ENCODE measurements at regions not wholly inside any gene's neighbourhood (a gene's known extent, or its start where the extent isn't known, plus 50 kb on each side); places are given as distances from the start of the nearest gene placed in this dataset.

DNA sequence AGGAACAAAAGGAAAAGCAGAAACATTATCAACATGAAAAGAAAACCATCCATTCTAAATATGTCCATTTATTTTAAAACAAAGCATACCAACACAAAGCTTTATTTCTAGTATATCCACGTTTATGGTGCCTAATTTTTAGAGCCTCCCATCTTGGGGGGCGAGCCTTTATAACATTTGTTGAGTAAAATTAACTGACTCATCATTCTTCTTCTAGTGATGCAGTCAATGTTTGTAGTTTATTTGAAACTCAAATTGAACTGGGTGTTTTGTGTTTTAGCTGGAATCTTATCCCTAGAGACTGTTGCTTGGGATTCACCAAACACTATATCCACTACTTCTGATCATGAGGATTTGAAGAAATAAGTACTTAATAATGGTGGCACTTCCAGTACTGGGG lies 366.4 kb upstream of the NPVF start:
- Histone ChIP-seq H3K36me3 (ENCODE audit: insufficient read depth, low read length, poor library complexity, severe bottlenecking) (no peaks in the 10 kb centered on the region), H3K27me3 (replicated peaks; ENCODE audit: insufficient read depth, low read depth, low read length, poor library complexity) (peaks cover 30% of the 10 kb centered on the region), H3K27ac (ENCODE audit: low read depth, low read length, poor library complexity, severe bottlenecking) (no peak overlapping the region), H3K4me3 (ENCODE audit: low read depth, low read length, poor library complexity, severe bottlenecking) (no peak overlapping the region), H3K4me1 (ENCODE audit: insufficient read depth, low read length, poor library complexity, severe bottlenecking) (no peaks in the 10 kb centered on the region), H3K9me3 (ENCODE audit: low read depth, low read length, poor library complexity, severe bottlenecking) (no peaks in the 10 kb centered on the region)
- ChIA-PET POLR2A (ENCODE audit: low non-redundant PET) (no interaction called here), CTCF (no interaction called here)
- intact Hi-C loops (cut with micrococcal nuclease; ENCODE audit: unreplicated experiment) = no loop called here
- no TSS peak for BruUV-seq (replicated peaks)
- TF ChIP-seq EZH2 (IDR thresholded peaks at IDR 0.05; ENCODE audit: borderline replicate concordance, low read depth, low read length, poor library complexity, severe bottlenecking) = no peak
- DNase-seq (ENCODE audit: low spot score) = no peak

DNA sequence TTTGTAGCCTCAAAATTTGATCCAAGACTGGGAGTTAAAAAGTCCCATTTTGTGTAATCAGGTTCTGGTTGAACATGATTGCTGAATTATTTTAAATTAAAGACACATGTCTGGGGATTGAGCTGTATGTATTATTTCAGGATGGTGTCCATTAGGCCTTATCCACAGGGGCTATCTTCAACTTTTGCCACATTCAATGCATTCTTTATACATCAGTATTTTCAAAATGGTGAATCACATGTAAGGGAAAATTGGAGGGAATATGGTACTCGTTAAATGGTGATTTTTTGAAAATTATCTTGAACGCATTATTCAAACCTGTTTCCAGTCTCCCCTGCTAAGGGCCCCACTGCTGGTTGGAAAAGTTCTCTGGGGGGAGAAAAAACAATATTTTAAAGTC lies 367.7 kb upstream of the NPVF start:
- Histone ChIP-seq H3K27ac (ENCODE audit: low read depth, low read length, poor library complexity, severe bottlenecking) (no peak overlapping the region), H3K9me3 (ENCODE audit: low read depth, low read length, poor library complexity, severe bottlenecking) (no peaks in the 10 kb centered on the region), H3K36me3 (ENCODE audit: insufficient read depth, low read length, poor library complexity, severe bottlenecking) (no peaks in the 10 kb centered on the region), H3K4me1 (ENCODE audit: insufficient read depth, low read length, poor library complexity, severe bottlenecking) (no peaks in the 10 kb centered on the region), H3K4me3 (ENCODE audit: low read depth, low read length, poor library complexity, severe bottlenecking) (no peak overlapping the region), H3K27me3 (replicated peaks; ENCODE audit: insufficient read depth, low read depth, low read length, poor library complexity) (peaks cover 22% of the 10 kb centered on the region)
- no TSS peak for BruUV-seq (replicated peaks)
- POLR2A ChIA-PET (ENCODE audit: low non-redundant PET) = no interaction called here
- intact Hi-C loops (cut with micrococcal nuclease; ENCODE audit: unreplicated experiment) = no loop called here
- no peak for TF ChIP-seq EZH2 (IDR thresholded peaks at IDR 0.05; ENCODE audit: borderline replicate concordance, low read depth, low read length, poor library complexity, severe bottlenecking)
- TF ChIP-seq, protein P1, sequence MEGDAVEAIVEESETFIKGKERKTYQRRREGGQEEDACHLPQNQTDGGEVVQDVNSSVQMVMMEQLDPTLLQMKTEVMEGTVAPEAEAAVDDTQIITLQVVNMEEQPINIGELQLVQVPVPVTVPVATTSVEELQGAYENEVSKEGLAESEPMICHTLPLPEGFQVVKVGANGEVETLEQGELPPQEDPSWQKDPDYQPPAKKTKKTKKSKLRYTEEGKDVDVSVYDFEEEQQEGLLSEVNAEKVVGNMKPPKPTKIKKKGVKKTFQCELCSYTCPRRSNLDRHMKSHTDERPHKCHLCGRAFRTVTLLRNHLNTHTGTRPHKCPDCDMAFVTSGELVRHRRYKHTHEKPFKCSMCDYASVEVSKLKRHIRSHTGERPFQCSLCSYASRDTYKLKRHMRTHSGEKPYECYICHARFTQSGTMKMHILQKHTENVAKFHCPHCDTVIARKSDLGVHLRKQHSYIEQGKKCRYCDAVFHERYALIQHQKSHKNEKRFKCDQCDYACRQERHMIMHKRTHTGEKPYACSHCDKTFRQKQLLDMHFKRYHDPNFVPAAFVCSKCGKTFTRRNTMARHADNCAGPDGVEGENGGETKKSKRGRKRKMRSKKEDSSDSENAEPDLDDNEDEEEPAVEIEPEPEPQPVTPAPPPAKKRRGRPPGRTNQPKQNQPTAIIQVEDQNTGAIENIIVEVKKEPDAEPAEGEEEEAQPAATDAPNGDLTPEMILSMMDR (conservative IDR thresholded peaks at IDR 0.05; ENCODE audit: low read depth, low read length) = no peak
- no peak for DNase-seq (ENCODE audit: low spot score)
- CTCF ChIA-PET = no interaction called here

DNA sequence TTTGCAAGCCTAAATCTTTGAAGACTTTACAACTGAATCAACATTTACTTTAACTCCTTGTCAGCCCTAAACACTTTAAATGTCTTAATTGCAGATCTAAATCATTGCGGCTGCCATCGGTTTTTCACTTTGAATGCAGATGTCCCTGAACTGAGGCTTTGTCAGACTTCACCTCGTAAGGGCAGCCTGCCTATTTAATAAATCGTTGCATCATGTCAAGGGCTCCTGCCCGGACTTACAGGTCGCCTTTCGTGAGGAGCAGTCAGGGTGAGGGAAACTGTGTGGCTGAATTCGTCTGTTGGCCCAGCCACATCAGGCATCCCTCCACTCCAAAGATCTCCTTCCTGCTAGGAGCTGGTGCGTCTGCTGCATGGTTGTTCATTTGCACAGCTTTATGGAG lies 368.2 kb upstream of the NPVF start:
- BruUV-seq (replicated peaks) = no TSS peak
- Histone ChIP-seq H3K36me3 (ENCODE audit: insufficient read depth, low read length, poor library complexity, severe bottlenecking) (no peaks in the 10 kb centered on the region), H3K4me3 (ENCODE audit: low read depth, low read length, poor library complexity, severe bottlenecking) (no peak overlapping the region), H3K27me3 (replicated peaks; ENCODE audit: insufficient read depth, low read depth, low read length, poor library complexity) (peaks cover 24% of the 10 kb centered on the region), H3K27ac (ENCODE audit: low read depth, low read length, poor library complexity, severe bottlenecking) (no peak overlapping the region), H3K4me1 (ENCODE audit: insufficient read depth, low read length, poor library complexity, severe bottlenecking) (no peaks in the 10 kb centered on the region), H3K9me3 (ENCODE audit: low read depth, low read length, poor library complexity, severe bottlenecking) (no peaks in the 10 kb centered on the region)
- no peak for DNase-seq (ENCODE audit: low spot score)
- TF ChIP-seq EZH2 (IDR thresholded peaks at IDR 0.05; ENCODE audit: borderline replicate concordance, low read depth, low read length, poor library complexity, severe bottlenecking) = no peak
- TF ChIP-seq, protein P1 (conservative IDR thresholded peaks at IDR 0.05; ENCODE audit: low read depth, low read length) = no peak
- intact Hi-C loops (cut with micrococcal nuclease; ENCODE audit: unreplicated experiment) = no loop called here
- ChIA-PET CTCF (no interaction called here), POLR2A (ENCODE audit: low non-redundant PET) (no interaction called here)

DNA sequence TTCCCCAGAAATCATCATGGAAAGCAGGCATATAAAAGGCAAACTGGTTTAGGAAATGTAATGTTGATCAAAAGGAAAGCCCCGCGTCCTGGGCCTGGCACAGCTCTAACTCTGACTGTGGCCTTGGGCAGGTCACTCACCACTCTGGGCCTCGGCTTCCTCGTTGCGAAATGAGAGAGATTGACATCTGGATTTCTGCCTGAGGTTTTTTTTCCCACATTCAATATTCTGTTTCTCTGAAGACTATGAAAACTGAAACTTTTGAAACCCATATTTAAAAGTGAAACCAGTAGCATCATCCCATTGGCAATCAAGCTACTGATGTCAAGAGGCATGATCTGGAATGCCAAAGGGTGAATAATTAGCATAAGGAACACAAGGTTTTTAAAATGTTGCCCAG lies 369.7 kb upstream of the NPVF start:
- POLR2A ChIA-PET (ENCODE audit: low non-redundant PET) = no interaction called here
- Histone ChIP-seq H3K4me3 (ENCODE audit: low read depth, low read length, poor library complexity, severe bottlenecking) (no peak overlapping the region), H3K9me3 (ENCODE audit: low read depth, low read length, poor library complexity, severe bottlenecking) (no peaks in the 10 kb centered on the region), H3K27me3 (replicated peaks; ENCODE audit: insufficient read depth, low read depth, low read length, poor library complexity) (peaks cover 21% of the 10 kb centered on the region), H3K4me1 (ENCODE audit: insufficient read depth, low read length, poor library complexity, severe bottlenecking) (no peaks in the 10 kb centered on the region), H3K36me3 (ENCODE audit: insufficient read depth, low read length, poor library complexity, severe bottlenecking) (no peaks in the 10 kb centered on the region), H3K27ac (ENCODE audit: low read depth, low read length, poor library complexity, severe bottlenecking) (no peak overlapping the region)
- TF ChIP-seq, protein P1 (conservative IDR thresholded peaks at IDR 0.05; ENCODE audit: low read depth, low read length) = no peak
- no peak for TF ChIP-seq EZH2 (IDR thresholded peaks at IDR 0.05; ENCODE audit: borderline replicate concordance, low read depth, low read length, poor library complexity, severe bottlenecking)
- CTCF ChIA-PET = no interaction called here
- DNase-seq (ENCODE audit: low spot score) = no peak
- BruUV-seq (replicated peaks) = no TSS peak
- intact Hi-C loops (cut with micrococcal nuclease; ENCODE audit: unreplicated experiment) = no loop called here
